ENCODE measurements at regions not wholly inside any gene's neighbourhood (a gene's known extent, or its start where the extent isn't known, plus 50 kb on each side); places are given as distances from the start of the nearest gene placed in this dataset.
"Not testable (repeated sequence)": the region's sequence is repeated elsewhere in the genome, so short reads cannot be mapped to it uniquely, and the experiment has no call there.

DNA sequence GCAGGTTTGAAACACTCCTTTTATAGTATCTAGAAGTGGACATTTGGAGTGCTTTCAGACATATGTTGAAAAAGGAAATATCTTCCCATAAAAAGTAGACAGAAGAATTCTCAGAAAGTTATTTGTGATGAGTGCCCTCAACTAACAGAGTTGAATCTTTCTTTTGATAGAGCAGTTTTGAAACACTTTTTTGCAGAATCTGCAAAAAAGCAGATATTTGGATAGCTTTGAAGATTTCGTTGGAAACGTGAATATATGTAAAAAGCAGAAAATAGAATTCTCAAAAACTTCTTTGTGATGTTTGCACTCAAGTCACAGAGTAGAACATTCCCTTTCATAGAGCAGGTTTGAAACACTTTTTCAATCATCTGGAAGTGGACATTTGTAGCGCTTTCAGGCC is 676.4 kb upstream of the ZNF337 start:
- H3F3A ChIP-seq (ENCODE audit: insufficient read depth, low read length); H3K9ac ChIP-seq (ENCODE audit: low read length); H3K4me2 ChIP-seq (ENCODE audit: low read depth, low read length); H3K4me1 ChIP-seq (ENCODE audit: low read length); H3K27ac ChIP-seq (ENCODE audit: low read length); H4K20me1 ChIP-seq (ENCODE audit: insufficient read depth, low read length); H3K9me3 ChIP-seq (replicated peaks; ENCODE audit: insufficient read depth, low read length); H3K36me3 ChIP-seq (replicated peaks; ENCODE audit: insufficient read depth, low read length); H3K9me2 ChIP-seq (replicated peaks; ENCODE audit: insufficient read depth, low read length); DNase-seq; H2AFZ ChIP-seq (ENCODE audit: low read length); H3K27me3 ChIP-seq (replicated peaks; ENCODE audit: insufficient read depth, low read length); H3K79me2 ChIP-seq (ENCODE audit: low read length); H3K4me3 ChIP-seq (ENCODE audit: low read length): not testable (repeated sequence)

DNA sequence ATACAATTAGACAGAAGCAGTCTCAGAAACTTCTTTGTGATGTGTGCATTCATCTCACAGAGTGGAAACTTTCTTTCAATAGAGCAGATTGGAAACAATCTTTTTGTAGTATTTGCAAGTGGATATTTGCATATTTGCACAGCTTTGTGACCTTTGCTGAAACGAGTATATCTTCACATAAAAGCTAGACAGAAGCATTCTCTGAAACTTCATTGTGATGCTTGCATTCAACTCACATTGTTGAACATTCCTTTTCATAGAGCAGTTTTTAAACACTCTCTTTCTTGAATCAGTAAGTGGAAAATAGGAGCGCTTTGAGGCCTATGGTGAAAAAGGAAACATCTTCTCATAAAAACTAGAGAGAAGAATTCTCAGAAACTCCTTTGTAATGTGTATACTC is 657.9 kb upstream of the ZNF337 start:
- Histone ChIP-seq H3K27me3 (replicated peaks; ENCODE audit: insufficient read depth, low read length) (no peaks in the 10 kb centered on the region), H3K27ac (ENCODE audit: low read length) (no peak overlapping the region), H3K9ac (ENCODE audit: low read length) (no peak overlapping the region), H3K9me3 (replicated peaks; ENCODE audit: insufficient read depth, low read length) (no peaks in the 10 kb centered on the region), H3K36me3 (replicated peaks; ENCODE audit: insufficient read depth, low read length) (no peaks in the 10 kb centered on the region), H3K79me2 (ENCODE audit: low read length) (no peaks in the 10 kb centered on the region), H2AFZ (ENCODE audit: low read length) (no peak overlapping the region), H3K4me3 (ENCODE audit: low read length) (no peak overlapping the region), H3K4me2 (ENCODE audit: low read depth, low read length) (no peak overlapping the region), H3F3A (ENCODE audit: insufficient read depth, low read length) (no peaks in the 10 kb centered on the region), H3K9me2 (replicated peaks; ENCODE audit: insufficient read depth, low read length) (no peaks in the 10 kb centered on the region), H3K4me1 (ENCODE audit: low read length) (no peaks in the 10 kb centered on the region), H4K20me1 (ENCODE audit: insufficient read depth, low read length) (no peaks in the 10 kb centered on the region)
- DNase-seq, result no peak
- TF ChIP-seq, protein P1, sequence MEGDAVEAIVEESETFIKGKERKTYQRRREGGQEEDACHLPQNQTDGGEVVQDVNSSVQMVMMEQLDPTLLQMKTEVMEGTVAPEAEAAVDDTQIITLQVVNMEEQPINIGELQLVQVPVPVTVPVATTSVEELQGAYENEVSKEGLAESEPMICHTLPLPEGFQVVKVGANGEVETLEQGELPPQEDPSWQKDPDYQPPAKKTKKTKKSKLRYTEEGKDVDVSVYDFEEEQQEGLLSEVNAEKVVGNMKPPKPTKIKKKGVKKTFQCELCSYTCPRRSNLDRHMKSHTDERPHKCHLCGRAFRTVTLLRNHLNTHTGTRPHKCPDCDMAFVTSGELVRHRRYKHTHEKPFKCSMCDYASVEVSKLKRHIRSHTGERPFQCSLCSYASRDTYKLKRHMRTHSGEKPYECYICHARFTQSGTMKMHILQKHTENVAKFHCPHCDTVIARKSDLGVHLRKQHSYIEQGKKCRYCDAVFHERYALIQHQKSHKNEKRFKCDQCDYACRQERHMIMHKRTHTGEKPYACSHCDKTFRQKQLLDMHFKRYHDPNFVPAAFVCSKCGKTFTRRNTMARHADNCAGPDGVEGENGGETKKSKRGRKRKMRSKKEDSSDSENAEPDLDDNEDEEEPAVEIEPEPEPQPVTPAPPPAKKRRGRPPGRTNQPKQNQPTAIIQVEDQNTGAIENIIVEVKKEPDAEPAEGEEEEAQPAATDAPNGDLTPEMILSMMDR (IDR thresholded peaks at IDR 0.05; ENCODE audit: low read length), result no peak
- TF ChIP-seq EZH2phosphoT487 (IDR thresholded peaks at IDR 0.05; ENCODE audit: low read length) (no peak), EZH2 (optimal IDR thresholded peaks at IDR 0.05; ENCODE audit: low read depth, low read length) (no peak)

DNA sequence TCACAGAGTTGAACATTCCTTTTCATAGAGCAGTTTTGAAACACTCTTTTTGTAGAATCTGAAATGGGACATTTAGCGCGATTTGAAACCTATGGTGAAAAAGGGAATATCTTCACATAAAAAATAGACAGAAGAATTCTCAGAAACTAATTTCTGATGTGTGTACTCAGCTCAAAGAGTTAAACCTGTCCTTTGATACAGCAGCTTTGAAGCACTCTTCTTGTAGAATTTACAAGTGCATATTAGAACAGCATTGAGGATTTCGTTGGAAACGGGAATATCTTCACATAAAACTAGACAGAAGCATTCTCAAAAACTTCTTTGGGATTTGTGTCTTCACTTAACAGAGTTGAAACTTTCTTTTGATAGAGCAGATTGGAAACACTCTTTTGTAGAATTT is 650.7 kb upstream of the ZNF337 start:
- H3K4me2 ChIP-seq (ENCODE audit: low read depth, low read length), result no peak overlapping the region
- TF ChIP-seq EZH2 (optimal IDR thresholded peaks at IDR 0.05; ENCODE audit: low read depth, low read length), result no peak
- no peaks in the 10 kb centered on the region for H3K27me3 ChIP-seq (replicated peaks; ENCODE audit: insufficient read depth, low read length)
- H3K4me3 ChIP-seq (ENCODE audit: low read length), result no peak overlapping the region
- no peak overlapping the region for H3K9ac ChIP-seq (ENCODE audit: low read length)
- no peaks in the 10 kb centered on the region for H3K4me1 ChIP-seq (ENCODE audit: low read length)
- H3F3A ChIP-seq (ENCODE audit: insufficient read depth, low read length), result no peaks in the 10 kb centered on the region
- no peak for DNase-seq
- H2AFZ ChIP-seq (ENCODE audit: low read length), result no peak overlapping the region
- no peak overlapping the region for H3K27ac ChIP-seq (ENCODE audit: low read length)
- H3K79me2 ChIP-seq (ENCODE audit: low read length), result no peaks in the 10 kb centered on the region
- H3K9me3 ChIP-seq (replicated peaks; ENCODE audit: insufficient read depth, low read length), result no peaks in the 10 kb centered on the region
- no peaks in the 10 kb centered on the region for H4K20me1 ChIP-seq (ENCODE audit: insufficient read depth, low read length)
- no peaks in the 10 kb centered on the region for H3K9me2 ChIP-seq (replicated peaks; ENCODE audit: insufficient read depth, low read length)
- no peaks in the 10 kb centered on the region for H3K36me3 ChIP-seq (replicated peaks; ENCODE audit: insufficient read depth, low read length)

DNA sequence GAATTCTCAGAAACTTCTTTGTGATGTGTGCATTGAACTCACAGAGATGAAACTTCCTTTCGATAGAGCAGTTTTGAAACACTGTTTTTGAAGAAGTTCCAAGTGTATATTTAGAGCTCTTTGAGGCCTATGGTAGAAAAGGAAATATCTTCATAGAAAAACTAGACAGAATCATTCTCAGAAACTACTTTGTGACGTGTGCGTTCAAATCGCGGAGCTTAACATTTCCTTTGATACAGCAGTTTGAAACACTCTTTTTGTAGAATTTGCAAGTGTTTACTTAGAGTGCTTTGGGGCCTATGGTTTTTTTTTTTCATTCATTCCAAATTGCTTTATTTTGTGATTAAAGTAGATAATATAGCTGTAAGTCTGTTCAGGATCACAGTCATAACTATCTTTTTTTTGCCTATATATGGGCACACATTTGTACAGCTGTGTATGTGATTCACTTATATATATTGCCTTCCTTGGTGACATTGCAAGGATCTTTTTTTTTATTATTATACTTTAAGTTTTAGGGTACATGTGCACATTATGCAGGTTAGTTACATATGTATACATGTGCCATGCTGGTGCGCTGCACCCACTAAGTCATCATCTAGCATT is 643.9 kb upstream of the ZNF337 start:
- DNase-seq; H3K9me2 ChIP-seq (replicated peaks; ENCODE audit: insufficient read depth, low read length); H3K9me3 ChIP-seq (replicated peaks; ENCODE audit: insufficient read depth, low read length); H2AFZ ChIP-seq (ENCODE audit: low read length); H3K27me3 ChIP-seq (replicated peaks; ENCODE audit: insufficient read depth, low read length); H4K20me1 ChIP-seq (ENCODE audit: insufficient read depth, low read length); H3K9ac ChIP-seq (ENCODE audit: low read length); H3K36me3 ChIP-seq (replicated peaks; ENCODE audit: insufficient read depth, low read length); H3F3A ChIP-seq (ENCODE audit: insufficient read depth, low read length); H3K4me2 ChIP-seq (ENCODE audit: low read depth, low read length); H3K4me3 ChIP-seq (ENCODE audit: low read length); H3K4me1 ChIP-seq (ENCODE audit: low read length); H3K79me2 ChIP-seq (ENCODE audit: low read length); H3K27ac ChIP-seq (ENCODE audit: low read length): not testable (repeated sequence)

DNA sequence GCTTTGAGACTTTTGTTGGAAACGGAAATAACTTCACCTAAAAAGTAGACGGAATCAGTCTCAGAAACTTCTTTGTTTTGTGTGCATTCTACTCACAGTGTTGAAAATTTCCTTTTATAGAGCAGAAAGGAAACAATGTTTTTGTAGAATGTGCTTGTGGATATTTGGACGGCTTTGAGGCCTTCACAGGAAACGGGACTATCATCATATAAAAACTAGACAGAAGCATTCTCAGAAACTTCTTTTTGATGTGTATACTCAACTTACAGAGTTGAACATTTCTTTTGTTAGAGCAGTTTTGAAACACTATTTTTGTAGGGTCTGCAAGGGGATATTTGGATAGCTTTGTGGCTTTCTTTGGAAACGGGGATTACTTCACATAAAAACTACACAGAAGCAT is 627.5 kb upstream of the ZNF337 start:
- no peak for DNase-seq
- no peaks in the 10 kb centered on the region for H3K79me2 ChIP-seq (ENCODE audit: low read length)
- no peak overlapping the region for H3K4me2 ChIP-seq (ENCODE audit: low read depth, low read length)
- no peak overlapping the region for H3K27ac ChIP-seq (ENCODE audit: low read length)
- H3K9me3 ChIP-seq (replicated peaks; ENCODE audit: insufficient read depth, low read length), result no peaks in the 10 kb centered on the region
- no peaks in the 10 kb centered on the region for H3K27me3 ChIP-seq (replicated peaks; ENCODE audit: insufficient read depth, low read length)
- no peaks in the 10 kb centered on the region for H3K4me1 ChIP-seq (ENCODE audit: low read length)
- H2AFZ ChIP-seq (ENCODE audit: low read length), result no peak overlapping the region
- H4K20me1 ChIP-seq (ENCODE audit: insufficient read depth, low read length), result no peaks in the 10 kb centered on the region
- TF ChIP-seq EZH2phosphoT487 (IDR thresholded peaks at IDR 0.05; ENCODE audit: low read length) (no peak), EZH2 (optimal IDR thresholded peaks at IDR 0.05; ENCODE audit: low read depth, low read length) (no peak)
- TF ChIP-seq, protein P1 (IDR thresholded peaks at IDR 0.05; ENCODE audit: low read length), result no peak
- H3K9me2 ChIP-seq (replicated peaks; ENCODE audit: insufficient read depth, low read length), result no peaks in the 10 kb centered on the region
- no peaks in the 10 kb centered on the region for H3K36me3 ChIP-seq (replicated peaks; ENCODE audit: insufficient read depth, low read length)
- no peak overlapping the region for H3K9ac ChIP-seq (ENCODE audit: low read length)
- no peaks in the 10 kb centered on the region for H3F3A ChIP-seq (ENCODE audit: insufficient read depth, low read length)
- H3K4me3 ChIP-seq (ENCODE audit: low read length), result no peak overlapping the region

Data from MM.1S (cell line).